Stomach (tissue), 8 donors: ENCODE measurements at regions not wholly inside any gene's neighbourhood (a gene's known extent, or its start where the extent isn't known, plus 50 kb on each side); places are given as distances from the start of the nearest gene placed in this dataset.

ENCODE experiments used
- DNase-seq, 2 donors: peaks; one replicate each; pipeline versions ENCODE4 v3.0.0 to v3.0.0-alpha.2; 2013 to 2019
- H3K27ac ChIP-seq, 5 donors: fragments of 200-600 bp in 4 of 5; sonication (generic) in 4 of 5; one replicate each; pipeline ENCODE4 v1.5.1; 2013 to 2019; ENCODE audit warnings: mild to moderate bottlenecking in 1 of 5, moderate library complexity in 1 of 5
- H3K27me3 ChIP-seq, 3 donors: fragments of 200-600 bp; sonication (generic); one replicate each; pipeline ENCODE4 v1.5.1; 2017 to 2019; ENCODE audit warnings: mixed run types in 1 of 3
- H3K36me3 ChIP-seq, 4 donors: fragments of 200-600 bp; sonication (generic); 1 replicate in 3 of 4; 2 replicates in 1 of 4; pipeline ENCODE4 v1.5.1; 2016 to 2019
- H3K4me1 ChIP-seq, 4 donors: fragments of 200-600 bp; sonication (generic); one replicate each; pipeline ENCODE4 v1.5.1; 2016 to 2019
- H3K4me3 ChIP-seq, 4 donors: fragments of 200-600 bp; sonication (generic) in 3 of 4; one replicate each; pipeline ENCODE4 v1.5.1; 2016 to 2019; ENCODE audit warnings: mild to moderate bottlenecking in 1 of 4
- H3K9me3 ChIP-seq, 4 donors: fragments of 200-600 bp; sonication (generic); one replicate each; pipeline ENCODE4 v1.5.1; 2016 to 2019
- EP300 ChIP-seq: sonication (generic); formaldehyde crosslinking; IDR thresholded peaks from one replicate; pipeline ENCODE4 v1.6.1; 2017; ENCODE audit warnings: antibody characterized with exemption
- POLR2A ChIP-seq, 4 donors: fragments of 450-650 bp; IDR thresholded peaks; one replicate each; pipeline ENCODE4 v1.6.1; 2016; ENCODE audit warnings: antibody characterized with exemption in 4 of 4, control low read depth in 2 of 4, mild to moderate bottlenecking in 1 of 4, moderate library complexity in 1 of 4
- POLR2AphosphoS5 ChIP-seq, 3 donors: sonication (generic); formaldehyde crosslinking; IDR thresholded peaks; one replicate each; pipeline ENCODE4 v1.6.1; 2016; ENCODE audit warnings: antibody characterized with exemption in 3 of 3
- WGBS, 5 donors: extraction: QIAGEN DNeasy Blood & Tissue Kit in 3 of 5; methylation state at CpG; one replicate each; pipeline versions ENCODE4 v1.1.5 to v1.1.7; 2013 to 2018; 5-methylcytosine and 5-hydroxymethylcytosine counted together
- intact Hi-C: fragments of 100-400 bp; cut with DNase I; formaldehyde crosslinking; loops from one replicate; pipeline ENCODE4 v1.15.1; 2023; ENCODE audit warnings: low total_unique reads
- TF ChIP-seq, protein P1 (sequence below), 7 experiments: fragments of 450-650 bp in 4 of 7; fragments of 200-600 bp in 3 of 7; sonication (generic) in 3 of 7; IDR thresholded peaks; one replicate each; pipeline ENCODE4 v1.5.1; 2016 to 2019; ENCODE audit warnings: antibody characterized with exemption in 7 of 7, control low read depth in 2 of 7, mild to moderate bottlenecking in 1 of 7
- donor health status: healthy with polysubstance abuse.
- donor health status: Bipolar disorder and iron deficiency.
- donor health status: healthy.

DNA sequence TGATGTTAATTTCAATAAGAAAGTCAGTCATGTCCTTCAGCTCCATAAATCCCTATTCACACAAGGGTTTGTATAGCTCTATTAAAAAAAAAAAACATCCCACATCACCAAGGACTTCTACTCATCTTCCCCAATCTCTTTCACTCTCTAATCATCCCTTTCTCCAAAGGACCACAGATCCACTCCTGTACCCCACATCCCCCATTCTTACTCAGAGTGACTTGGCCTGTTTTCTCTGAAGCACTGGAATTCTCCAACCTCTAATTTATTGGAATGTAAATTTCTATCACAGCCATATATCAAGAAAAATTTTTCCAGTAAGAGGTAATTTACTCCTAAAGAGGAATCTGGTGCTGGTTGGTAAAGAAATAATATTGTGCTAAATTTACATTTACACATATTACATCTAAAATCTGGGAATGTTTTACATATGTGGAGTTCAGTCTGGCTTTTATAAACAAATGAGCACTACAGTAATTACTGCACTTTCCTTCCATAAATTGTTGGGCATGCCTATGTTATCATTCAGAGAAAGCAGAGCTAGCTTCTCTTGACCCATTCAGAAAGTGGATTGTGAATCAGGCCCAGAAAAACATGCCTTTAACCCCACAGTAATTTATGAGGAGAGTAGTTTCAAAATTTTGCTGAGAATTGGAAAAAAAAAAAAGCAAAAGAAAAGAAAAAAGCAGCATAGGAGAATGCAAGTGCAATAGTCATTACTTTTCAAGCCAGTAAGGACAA lies 399.5 kb upstream of the TNC start:
- intact Hi-C loops: no loop called here
- Histone ChIP-seq H3K27me3 (no peaks in the 10 kb centered on the region), H3K4me1 (no peaks in the 10 kb centered on the region), H3K36me3 (no peaks in the 10 kb centered on the region), H3K27ac (no peak overlapping the region), H3K9me3 (no peaks in the 10 kb centered on the region), H3K4me3 (no peak overlapping the region)
- DNase-seq: no peak
- TF ChIP-seq POLR2AphosphoS5 (IDR thresholded peaks at IDR 0.05): no peak
- TF ChIP-seq, protein P1, sequence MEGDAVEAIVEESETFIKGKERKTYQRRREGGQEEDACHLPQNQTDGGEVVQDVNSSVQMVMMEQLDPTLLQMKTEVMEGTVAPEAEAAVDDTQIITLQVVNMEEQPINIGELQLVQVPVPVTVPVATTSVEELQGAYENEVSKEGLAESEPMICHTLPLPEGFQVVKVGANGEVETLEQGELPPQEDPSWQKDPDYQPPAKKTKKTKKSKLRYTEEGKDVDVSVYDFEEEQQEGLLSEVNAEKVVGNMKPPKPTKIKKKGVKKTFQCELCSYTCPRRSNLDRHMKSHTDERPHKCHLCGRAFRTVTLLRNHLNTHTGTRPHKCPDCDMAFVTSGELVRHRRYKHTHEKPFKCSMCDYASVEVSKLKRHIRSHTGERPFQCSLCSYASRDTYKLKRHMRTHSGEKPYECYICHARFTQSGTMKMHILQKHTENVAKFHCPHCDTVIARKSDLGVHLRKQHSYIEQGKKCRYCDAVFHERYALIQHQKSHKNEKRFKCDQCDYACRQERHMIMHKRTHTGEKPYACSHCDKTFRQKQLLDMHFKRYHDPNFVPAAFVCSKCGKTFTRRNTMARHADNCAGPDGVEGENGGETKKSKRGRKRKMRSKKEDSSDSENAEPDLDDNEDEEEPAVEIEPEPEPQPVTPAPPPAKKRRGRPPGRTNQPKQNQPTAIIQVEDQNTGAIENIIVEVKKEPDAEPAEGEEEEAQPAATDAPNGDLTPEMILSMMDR (IDR thresholded peaks at IDR 0.05): no peak
- no peak for TF ChIP-seq POLR2A (IDR thresholded peaks at IDR 0.05)
- TF ChIP-seq EP300: no peak

DNA sequence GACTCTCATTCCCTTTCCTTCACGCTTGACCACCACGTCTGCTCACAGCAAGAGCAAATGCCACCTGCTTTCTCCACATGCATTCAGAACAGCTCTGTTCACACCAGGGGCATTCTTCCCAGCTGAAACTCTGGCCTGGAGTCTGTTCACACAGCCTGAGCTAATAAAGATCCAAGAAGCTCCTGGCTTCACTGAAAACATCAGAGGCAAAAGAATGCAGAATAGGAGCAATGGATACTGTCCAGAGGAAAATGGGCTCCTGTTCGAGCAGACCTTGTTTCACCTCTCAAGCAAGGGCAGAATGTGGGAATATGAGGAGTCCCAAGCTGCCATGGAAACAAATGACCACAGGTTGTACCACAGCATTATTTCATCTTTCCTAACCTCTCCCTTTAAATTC lies 402.7 kb upstream of the TNC start:
- Histone ChIP-seq H3K27me3 (no peaks in the 10 kb centered on the region), H3K27ac (no peak overlapping the region), H3K4me1 (peaks cover 0 to 16% (median 3%) of the 10 kb centered on the region in 4 donors), H3K4me3 (no peak overlapping the region), H3K36me3 (no peaks in the 10 kb centered on the region), H3K9me3 (no peaks in the 10 kb centered on the region)
- WGBS, 5 donors: 65 to 77% (median 75%) methylated on average over 3 of the region's 3 CpGs
- no peak for TF ChIP-seq POLR2AphosphoS5 (IDR thresholded peaks at IDR 0.05)
- TF ChIP-seq, protein P1 (IDR thresholded peaks at IDR 0.05): no peak
- no peak for TF ChIP-seq POLR2A (IDR thresholded peaks at IDR 0.05)
- TF ChIP-seq EP300: no peak
- no peak for DNase-seq
- intact Hi-C loops: loop anchor here (10.0 kb wide), 1 partner anchor 496 kb away; no protein-coding TSS in a partner anchor

- intact Hi-C loops: loop anchor here (10.0 kb wide), 1 partner anchor 498 kb away; no protein-coding TSS in a partner anchor
- no peak for TF ChIP-seq EP300
- no peak for TF ChIP-seq POLR2A (IDR thresholded peaks at IDR 0.05)
- TF ChIP-seq, protein P1 (IDR thresholded peaks at IDR 0.05): no peak
- TF ChIP-seq POLR2AphosphoS5 (IDR thresholded peaks at IDR 0.05): no peak
- Histone ChIP-seq H3K4me1 (peaks cover 0 to 17% (median 3%) of the 10 kb centered on the region in 4 donors), H3K27ac (no peak overlapping the region), H3K27me3 (no peaks in the 10 kb centered on the region), H3K9me3 (no peaks in the 10 kb centered on the region), H3K4me3 (no peak overlapping the region), H3K36me3 (no peaks in the 10 kb centered on the region)
- DNase-seq: no peak
- 85 to 93% (median 88%) methylated on average over 3 of the region's 3 CpGs for WGBS, 5 donors
Measured at GRCh38 chr9:115522912-115523311, 405.0 kb upstream of the TNC start.

- WGBS, 5 donors: 16 to 26% (median 17%) methylated on average over 3 of the region's 3 CpGs
- Histone ChIP-seq H3K27me3 (no peaks in the 10 kb centered on the region), H3K9me3 (no peaks in the 10 kb centered on the region), H3K4me3 (no peak overlapping the region), H3K36me3 (no peaks in the 10 kb centered on the region), H3K4me1 (peaks cover 0 to 17% (median 3%) of the 10 kb centered on the region in 4 donors), H3K27ac (peak overlapping the region in 1 of 5 donors; percentile 29)
- TF ChIP-seq EP300: no peak
- TF ChIP-seq POLR2A (IDR thresholded peaks at IDR 0.05): no peak
- TF ChIP-seq, protein P1 (IDR thresholded peaks at IDR 0.05): peak in 5 of 7 experiments; percentile 54 to 61 (median 61)
- peak in 1 of 3 donors; percentile 27 for TF ChIP-seq POLR2AphosphoS5 (IDR thresholded peaks at IDR 0.05)
- DNase-seq: peak in 1 of 2 donors; percentile 88
- intact Hi-C loops: loop anchor here (10.0 kb wide), 1 partner anchor 500 kb away; no protein-coding TSS in a partner anchor
Measured at GRCh38 chr9:115524453-115525059, 406.6 kb upstream of the TNC start.
